IMR-90 (cell line): ENCODE measurements at regions not wholly inside any gene's neighbourhood (a gene's known extent, or its start where the extent isn't known, plus 50 kb on each side); places are given as distances from the start of the nearest gene placed in this dataset.

Source experiments
- ATAC-seq: fragments of 200-7000 bp; cut with Tn5 transposase; 2 replicates; pipeline ENCODE4 v1.9.1; 2020; ENCODE audit warnings: low read depth, mild to moderate bottlenecking, moderate library complexity
- BruUV-seq: library from RNA; stranded (reverse); fragments of 400-500 nt; replicated peaks from 2 replicates; lab custom pipeline; 2021; lab: Mats Ljungman, UMichigan
- CTCF ChIA-PET: fragments of 300-600 bp; formaldehyde crosslinking; extraction: SDS; loops from one replicate; lab custom pipeline; 2021; ENCODE audit warnings: antibody characterized with exemption; lab: Yijun Ruan, JAX
- POLR2A ChIA-PET: fragments of 300-600 bp; sonication (Branson Sonifier 250); formaldehyde crosslinking; loops from one replicate; lab custom pipeline; 2022; ENCODE audit warnings: antibody characterized with exemption; ENCODE audit not compliant: unreplicated experiment; lab: Charles Lee
- DNase-seq: peaks from one replicate; pipeline ENCODE4 v3.0.0; 2013
- H2AFZ ChIP-seq: replicated peaks from 2 replicates; pipeline ENCODE3; 2013; ENCODE audit warnings: low read length, mild to moderate bottlenecking; ENCODE audit not compliant: poor library complexity
- H2AK5ac ChIP-seq: 2 replicates; pipeline ENCODE4 v1.6.1; 2013; ENCODE audit warnings: low read depth, low read length, inconsistent platforms
- H2AK9ac ChIP-seq: replicated peaks from 2 replicates; pipeline ENCODE3; 2013; ENCODE audit warnings: mild to moderate bottlenecking, low read depth, low read length, moderate library complexity; ENCODE audit not compliant: poor library complexity
- H2BK120ac ChIP-seq: 2 replicates; pipeline ENCODE4 v1.6.1; 2013; ENCODE audit warnings: low read depth, low read length, inconsistent platforms
- H2BK15ac ChIP-seq: 3 replicates; pipeline ENCODE4 v1.6.1; 2013; ENCODE audit warnings: low read depth, low read length, inconsistent platforms
- H2BK20ac ChIP-seq: 2 replicates; pipeline ENCODE4 v1.6.1; 2013; ENCODE audit warnings: low read depth, mild to moderate bottlenecking, inconsistent platforms, low read length, moderate library complexity
- H2BK5ac ChIP-seq: 2 replicates; pipeline ENCODE4 v1.6.1; 2013; ENCODE audit warnings: mild to moderate bottlenecking, low read depth, low read length, inconsistent platforms; ENCODE audit not compliant: poor library complexity, severe bottlenecking
- H3K14ac ChIP-seq: replicated peaks from 2 replicates; pipeline ENCODE4 v1.6.1; 2013; ENCODE audit warnings: low read depth, low read length, inconsistent platforms
- H3K18ac ChIP-seq: 2 replicates; pipeline ENCODE4 v1.6.1; 2013; ENCODE audit warnings: low read depth, low read length, control low read depth
- H3K23ac ChIP-seq: 2 replicates; pipeline ENCODE4 v1.6.1; 2013; ENCODE audit warnings: low read depth, low read length, inconsistent platforms
- H3K27ac ChIP-seq: 2 replicates; pipeline ENCODE4 v1.5.1; 2013; ENCODE audit warnings: mild to moderate bottlenecking, control low read depth, low read length; ENCODE audit not compliant: insufficient read depth
- H3K27me3 ChIP-seq: 2 replicates; pipeline ENCODE4 v1.6.1; 2013; ENCODE audit warnings: low read length; ENCODE audit not compliant: control insufficient read depth, insufficient read depth
- H3K36me3 ChIP-seq: 2 replicates; pipeline ENCODE4 v1.6.1; 2013; ENCODE audit warnings: low read length, mixed read lengths; ENCODE audit not compliant: control insufficient read depth, insufficient read depth
- H3K4ac ChIP-seq: 2 replicates; pipeline ENCODE4 v1.6.1; 2013; ENCODE audit warnings: low read depth, low read length, inconsistent platforms
- H3K4me1 ChIP-seq: 2 replicates; pipeline ENCODE4 v1.6.1; 2013; ENCODE audit warnings: low read length, mixed read lengths; ENCODE audit not compliant: control insufficient read depth, insufficient read depth
- H3K4me2 ChIP-seq: 2 replicates; pipeline ENCODE4 v1.6.1; 2013; ENCODE audit warnings: low read depth, mild to moderate bottlenecking, control low read depth, low read length, moderate library complexity
- H3K4me3 ChIP-seq: 2 replicates; pipeline ENCODE4 v1.5.1; 2013; ENCODE audit warnings: low read depth, mild to moderate bottlenecking, control low read depth, low read length, moderate library complexity; ENCODE audit not compliant: insufficient read depth
- H3K56ac ChIP-seq: 2 replicates; pipeline ENCODE4 v1.6.1; 2013; ENCODE audit warnings: low read length, inconsistent platforms; ENCODE audit not compliant: insufficient read depth; ENCODE audit errors: extremely low read depth
- H3K79me1 ChIP-seq, 2 experiments: 2 replicates each; pipeline ENCODE4 v1.6.1; 2013; ENCODE audit warnings: low read length in 2 of 2, inconsistent platforms in 1 of 2, low read depth in 1 of 2
- H3K9ac ChIP-seq: 2 replicates; pipeline ENCODE4 v1.6.1; 2013; ENCODE audit warnings: low read depth, low read length, control low read depth
- H3K9me1 ChIP-seq: 2 replicates; pipeline ENCODE4 v1.6.1; 2013; ENCODE audit warnings: low read length, inconsistent platforms; ENCODE audit not compliant: insufficient read depth
- H3K9me3 ChIP-seq: 2 replicates; pipeline ENCODE4 v1.6.1; 2013; ENCODE audit warnings: low read length; ENCODE audit not compliant: control insufficient read depth, insufficient read depth
- H4K20me1 ChIP-seq: 2 replicates; pipeline ENCODE4 v1.6.1; 2013; ENCODE audit warnings: low read length, inconsistent platforms; ENCODE audit not compliant: insufficient read depth
- H4K5ac ChIP-seq: 2 replicates; pipeline ENCODE4 v1.6.1; 2013; ENCODE audit warnings: mild to moderate bottlenecking, low read depth, low read length, control low read depth
- H4K8ac ChIP-seq, 2 experiments: 2 replicates each; pipeline ENCODE4 v1.6.1; 2013; ENCODE audit warnings: low read depth in 2 of 2, low read length in 2 of 2, control low read depth in 1 of 2, inconsistent platforms in 1 of 2
- H4K91ac ChIP-seq: 2 replicates; pipeline ENCODE4 v1.6.1; 2013; ENCODE audit warnings: low read depth, low read length, inconsistent platforms; ENCODE audit not compliant: insufficient read depth
- BHLHE40 ChIP-seq: fragments of 150-350 bp; IDR thresholded peaks from 2 replicates; pipeline ENCODE4 v1.6.1; 2016; ENCODE audit warnings: mild to moderate bottlenecking, low read depth, low read length
- CEBPB ChIP-seq: IDR thresholded peaks from 2 replicates; pipeline ENCODE4 v1.6.1; 2012; ENCODE audit warnings: low read depth, low read length, improper control_type of control experiment
- CHD1 ChIP-seq: IDR thresholded peaks from 2 replicates; pipeline ENCODE4 v1.6.1; 2012; ENCODE audit warnings: low read depth, low read length, improper control_type of control experiment
- FOS ChIP-seq: fragments of 150-350 bp; IDR thresholded peaks from 2 replicates; pipeline ENCODE4 v1.6.1; 2016; ENCODE audit warnings: low read depth, low read length
- MAFK ChIP-seq: IDR thresholded peaks from 2 replicates; pipeline ENCODE4 v1.6.1; 2012; ENCODE audit warnings: low read depth, low read length, improper control_type of control experiment
- MAZ ChIP-seq: IDR thresholded peaks from 2 replicates; pipeline ENCODE4 v1.6.1; 2012; ENCODE audit warnings: low read depth, mild to moderate bottlenecking, low read length, improper control_type of control experiment, moderate library complexity, borderline replicate concordance
- MXI1 ChIP-seq: IDR thresholded peaks from 2 replicates; pipeline ENCODE4 v1.6.1; 2012; ENCODE audit warnings: low read depth, mild to moderate bottlenecking, low read length, moderate library complexity, borderline replicate concordance
- NFE2L2 ChIP-seq: fragments of 150-350 bp; IDR thresholded peaks from 2 replicates; pipeline ENCODE4 v1.6.1; 2016; ENCODE audit warnings: low read depth, mild to moderate bottlenecking, low read length
- POLR2A ChIP-seq: IDR thresholded peaks from 2 replicates; pipeline ENCODE4 v1.6.1; 2012; ENCODE audit warnings: mild to moderate bottlenecking, low read depth, low read length
- RAD21 ChIP-seq: IDR thresholded peaks from 2 replicates; pipeline ENCODE4 v1.6.1; 2012; ENCODE audit warnings: low read length, improper control_type of control experiment
- RCOR1 ChIP-seq: IDR thresholded peaks from 2 replicates; pipeline ENCODE4 v1.6.1; 2012; ENCODE audit warnings: mild to moderate bottlenecking, low read length, improper control_type of control experiment; ENCODE audit not compliant: insufficient replicate concordance
- RFX5 ChIP-seq: IDR thresholded peaks from 2 replicates; pipeline ENCODE4 v1.8.0; 2012; ENCODE audit warnings: low read depth, mild to moderate bottlenecking, low read length, moderate library complexity
- SMC3 ChIP-seq: fragments of 150-350 bp; IDR thresholded peaks from 2 replicates; pipeline ENCODE4 v1.6.1; 2016; ENCODE audit warnings: low read depth, mild to moderate bottlenecking, antibody characterized with exemption, low read length, moderate library complexity
- WGBS, 2 experiments: methylation state at CpG; one replicate each; pipeline versions ENCODE4 v1.1.5 to v1.1.7; 2013; ENCODE audit warnings: missing lambda C conversion rate in 2 of 2; ENCODE audit not compliant: insufficient read length in 1 of 2; ENCODE audit errors: extremely low coverage in 2 of 2; 5-methylcytosine and 5-hydroxymethylcytosine counted together
- dilution Hi-C: fragments of 300-500 bp; cut with HindIII; formaldehyde crosslinking; loops from one replicate; pipeline ENCODE4 v1.14.3; 2018; ENCODE audit warnings: low sequenced_read_pairs; ENCODE audit not compliant: unreplicated experiment
- in situ Hi-C: fragments of 300-500 bp; cut with MboI; formaldehyde crosslinking; loops from 3 replicates; pipeline ENCODE4 v1.14.3; 2019; ENCODE audit warnings: low sequenced_read_pairs, inconsistent platforms, mixed read lengths
- intact Hi-C: fragments of 100-400 bp; cut with micrococcal nuclease; formaldehyde crosslinking; loops from 2 replicates; pipeline ENCODE4 v1.10.0; 2022
- TF ChIP-seq, protein P1 (sequence below): conservative IDR thresholded peaks from 2 replicates; pipeline ENCODE4 v1.5.1; 2012; ENCODE audit warnings: mild to moderate bottlenecking, low read depth, low read length, improper control_type of control experiment
- TF ChIP-seq, protein P2 (sequence below): fragments of 150-350 bp; IDR thresholded peaks from 2 replicates; pipeline ENCODE4 v1.6.1; 2016; ENCODE audit warnings: low read depth, mild to moderate bottlenecking, low read length, moderate library complexity, borderline replicate concordance
- TF ChIP-seq, protein P3 (sequence below): fragments of 150-350 bp; IDR thresholded peaks from 2 replicates; pipeline ENCODE4 v1.6.1; 2017; ENCODE audit warnings: mild to moderate bottlenecking, antibody characterized with exemption, low read length, low read depth

DNA sequence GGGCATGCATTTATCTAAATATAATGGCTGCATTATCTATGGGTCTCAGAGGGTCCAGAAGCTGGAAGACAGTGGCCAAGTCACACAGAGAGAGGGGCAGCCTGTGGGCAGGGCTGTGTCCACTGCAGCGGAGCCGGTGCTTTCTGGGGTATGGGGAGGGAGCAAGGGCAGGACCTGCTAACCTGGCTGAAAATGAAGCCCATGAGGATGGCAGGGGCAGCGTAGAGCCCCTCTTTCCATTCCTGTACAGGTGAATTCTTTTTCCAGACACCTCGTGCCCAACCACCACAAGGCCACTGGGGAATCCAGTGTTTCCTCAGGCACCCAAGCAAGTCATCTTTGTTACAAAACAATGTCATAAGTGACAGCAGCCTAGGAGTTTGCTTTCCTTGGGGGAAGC, 305.9 kb upstream of the IRX4 start:
- no CpG with 5 or more reads among the region's 4 CpGs for WGBS, 2 experiments
- H3K23ac ChIP-seq: no peak overlapping the region
- H3K27me3 ChIP-seq: no peaks in the 10 kb centered on the region
- no peak overlapping the region for H3K4me2 ChIP-seq
- intact Hi-C loops: no loop called here
- no peak overlapping the region for H3K9ac ChIP-seq
- ChIA-PET CTCF (no interaction called here), POLR2A (no interaction called here)
- H3K9me3 ChIP-seq: peaks cover 25% of the 10 kb centered on the region
- no peak overlapping the region for H4K5ac ChIP-seq
- ATAC-seq: no peak
- no peak overlapping the region for H2BK5ac ChIP-seq
- no peak overlapping the region for H4K8ac ChIP-seq
- no peak overlapping the region for H2AK5ac ChIP-seq
- no peak overlapping the region for H4K91ac ChIP-seq
- no peak overlapping the region for H3K56ac ChIP-seq
- no peak overlapping the region for H2BK15ac ChIP-seq
- no peak overlapping the region for H2BK20ac ChIP-seq
- no peaks in the 10 kb centered on the region for H3K36me3 ChIP-seq
- TF ChIP-seq, protein P1, sequence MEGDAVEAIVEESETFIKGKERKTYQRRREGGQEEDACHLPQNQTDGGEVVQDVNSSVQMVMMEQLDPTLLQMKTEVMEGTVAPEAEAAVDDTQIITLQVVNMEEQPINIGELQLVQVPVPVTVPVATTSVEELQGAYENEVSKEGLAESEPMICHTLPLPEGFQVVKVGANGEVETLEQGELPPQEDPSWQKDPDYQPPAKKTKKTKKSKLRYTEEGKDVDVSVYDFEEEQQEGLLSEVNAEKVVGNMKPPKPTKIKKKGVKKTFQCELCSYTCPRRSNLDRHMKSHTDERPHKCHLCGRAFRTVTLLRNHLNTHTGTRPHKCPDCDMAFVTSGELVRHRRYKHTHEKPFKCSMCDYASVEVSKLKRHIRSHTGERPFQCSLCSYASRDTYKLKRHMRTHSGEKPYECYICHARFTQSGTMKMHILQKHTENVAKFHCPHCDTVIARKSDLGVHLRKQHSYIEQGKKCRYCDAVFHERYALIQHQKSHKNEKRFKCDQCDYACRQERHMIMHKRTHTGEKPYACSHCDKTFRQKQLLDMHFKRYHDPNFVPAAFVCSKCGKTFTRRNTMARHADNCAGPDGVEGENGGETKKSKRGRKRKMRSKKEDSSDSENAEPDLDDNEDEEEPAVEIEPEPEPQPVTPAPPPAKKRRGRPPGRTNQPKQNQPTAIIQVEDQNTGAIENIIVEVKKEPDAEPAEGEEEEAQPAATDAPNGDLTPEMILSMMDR: no peak
- TF ChIP-seq BHLHE40 (no peak), MAZ (no peak), NFE2L2 (no peak), FOS (no peak), RCOR1 (no peak), CHD1 (no peak), RFX5 (no peak), POLR2A (no peak), RAD21 (no peak), SMC3 (no peak), CEBPB (no peak), MXI1 (no peak), MAFK (no peak)
- TF ChIP-seq, protein P2, sequence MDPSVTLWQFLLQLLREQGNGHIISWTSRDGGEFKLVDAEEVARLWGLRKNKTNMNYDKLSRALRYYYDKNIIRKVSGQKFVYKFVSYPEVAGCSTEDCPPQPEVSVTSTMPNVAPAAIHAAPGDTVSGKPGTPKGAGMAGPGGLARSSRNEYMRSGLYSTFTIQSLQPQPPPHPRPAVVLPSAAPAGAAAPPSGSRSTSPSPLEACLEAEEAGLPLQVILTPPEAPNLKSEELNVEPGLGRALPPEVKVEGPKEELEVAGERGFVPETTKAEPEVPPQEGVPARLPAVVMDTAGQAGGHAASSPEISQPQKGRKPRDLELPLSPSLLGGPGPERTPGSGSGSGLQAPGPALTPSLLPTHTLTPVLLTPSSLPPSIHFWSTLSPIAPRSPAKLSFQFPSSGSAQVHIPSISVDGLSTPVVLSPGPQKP: no peak
- TF ChIP-seq, protein P3, sequence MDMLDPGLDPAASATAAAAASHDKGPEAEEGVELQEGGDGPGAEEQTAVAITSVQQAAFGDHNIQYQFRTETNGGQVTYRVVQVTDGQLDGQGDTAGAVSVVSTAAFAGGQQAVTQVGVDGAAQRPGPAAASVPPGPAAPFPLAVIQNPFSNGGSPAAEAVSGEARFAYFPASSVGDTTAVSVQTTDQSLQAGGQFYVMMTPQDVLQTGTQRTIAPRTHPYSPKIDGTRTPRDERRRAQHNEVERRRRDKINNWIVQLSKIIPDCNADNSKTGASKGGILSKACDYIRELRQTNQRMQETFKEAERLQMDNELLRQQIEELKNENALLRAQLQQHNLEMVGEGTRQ: no peak
- no peak overlapping the region for H3K4me3 ChIP-seq
- no peak overlapping the region for H3K18ac ChIP-seq
- no peak overlapping the region for H2AK9ac ChIP-seq
- no TSS peak for BruUV-seq
- H3K14ac ChIP-seq: no peak overlapping the region
- in situ Hi-C loops: no loop called here
- H3K9me1 ChIP-seq: no peaks in the 10 kb centered on the region
- H3K4me1 ChIP-seq: no peaks in the 10 kb centered on the region
- H2AFZ ChIP-seq: no peak overlapping the region
- no peak overlapping the region for H3K27ac ChIP-seq
- H3K4ac ChIP-seq: no peak overlapping the region
- H2BK120ac ChIP-seq: no peak overlapping the region
- H3K79me1 ChIP-seq: no peaks in the 10 kb centered on the region
- DNase-seq: no peak
- H4K20me1 ChIP-seq: no peaks in the 10 kb centered on the region
- dilution Hi-C loops: no loop called here
